Right lobe of liver (tissue), 6 donors: ENCODE measurements at regions not wholly inside any gene's neighbourhood (a gene's known extent, or its start where the extent isn't known, plus 50 kb on each side); places are given as distances from the start of the nearest gene placed in this dataset.

Source experiments
- ATAC-seq, 4 donors: fragments of 200-7000 bp; cut with Tn5 transposase; one replicate each; pipeline ENCODE4 v1.9.1; 2020; ENCODE audit warnings: mild to moderate bottlenecking in 4 of 4, moderate library complexity in 4 of 4
- DNase-seq, 3 donors: peaks; one replicate each; pipeline ENCODE4 v3.0.0-alpha.2; 2020
- H3K27ac ChIP-seq, 3 donors: fragments of 200-600 bp; one replicate each; pipeline ENCODE4 v1.8.0; 2022
- H3K27me3 ChIP-seq, 2 donors: fragments of 200-600 bp; one replicate each; pipeline ENCODE4 v1.8.0; 2022
- H3K36me3 ChIP-seq, 4 donors: fragments of 200-600 bp; sonication (generic) in 1 of 4; one replicate each; pipeline versions ENCODE4 v1.5.1 to v1.8.0; 2017 to 2022; ENCODE audit warnings: control low read depth in 1 of 4
- H3K4me1 ChIP-seq, 4 donors: fragments of 200-600 bp; sonication (generic) in 1 of 4; one replicate each; pipeline versions ENCODE4 v1.5.1 to v1.8.0; 2017 to 2022; ENCODE audit warnings: control low read depth in 1 of 4
- H3K4me3 ChIP-seq, 3 donors: fragments of 200-600 bp; one replicate each; pipeline ENCODE4 v1.8.0; 2022
- H3K9me3 ChIP-seq, 4 donors: fragments of 200-600 bp; sonication (generic) in 1 of 4; one replicate each; pipeline versions ENCODE4 v1.5.1 to v1.8.0; 2017 to 2022; ENCODE audit warnings: control low read depth in 1 of 4
- POLR2A ChIP-seq: fragments of 450-650 bp; IDR thresholded peaks from one replicate; pipeline ENCODE4 v1.6.1; 2017; ENCODE audit warnings: antibody characterized with exemption, mild to moderate bottlenecking
- WGBS: methylation state at CpG from one replicate; pipeline ENCODE4 v1.1.6; 2018; ENCODE audit warnings: low coverage, low lambda C conversion rate; ENCODE audit not compliant: insufficient coverage; ENCODE audit errors: missing lambda C conversion rate; 5-methylcytosine and 5-hydroxymethylcytosine counted together
- intact Hi-C, 2 donors: fragments of 100-400 bp; cut with DNase I; formaldehyde crosslinking; loops; one replicate each; pipeline versions ENCODE4 v1.11.2 to v1.14.1; 2022
- TF ChIP-seq, protein P1 (sequence below), 4 donors: fragments of 200-600 bp in 3 of 4; fragments of 450-650 bp in 1 of 4; IDR thresholded peaks; one replicate each; pipeline versions ENCODE4 v1.5.1 to v1.8.0; 2016 to 2022; ENCODE audit warnings: antibody characterized with exemption in 4 of 4, mild to moderate bottlenecking in 2 of 4
- donor health status: DM: no; HTN: yes; CAD: no.
- donor health status: DM: no; HTN: no; CAD: no.
- donor health status: DM: no; HTN: no; CAD: no.
- donor health status: DM: no; HTN: yes; CAD: no.
- donor health status: DM: no; HTN: yes; CAD: no.

DNA sequence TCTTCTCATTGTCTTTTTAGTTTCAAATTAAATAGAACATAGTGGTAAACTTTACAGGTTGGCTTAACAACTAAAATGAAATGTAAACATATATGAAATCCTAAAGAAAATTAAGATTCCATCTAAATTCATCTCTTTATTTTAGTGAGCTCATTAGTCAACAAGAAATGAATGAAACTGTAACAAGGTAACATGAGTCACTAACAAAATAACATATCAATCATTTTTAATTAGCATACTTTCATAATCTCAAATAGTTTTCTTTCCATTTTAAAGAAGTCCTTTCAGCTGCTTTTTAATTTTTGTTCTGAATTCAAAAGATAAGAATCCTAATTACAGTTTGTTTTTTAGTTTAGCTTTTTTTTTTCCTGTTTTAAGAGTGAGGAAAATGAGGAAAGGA, 688.6 kb upstream of the TENM4 start:
- Histone ChIP-seq H3K4me3 (no peak overlapping the region), H3K27me3 (no peaks in the 10 kb centered on the region), H3K27ac (no peak overlapping the region), H3K36me3 (no peaks in the 10 kb centered on the region), H3K9me3 (no peaks in the 10 kb centered on the region), H3K4me1 (no peaks in the 10 kb centered on the region)
- TF ChIP-seq POLR2A, result no peak
- TF ChIP-seq, protein P1, sequence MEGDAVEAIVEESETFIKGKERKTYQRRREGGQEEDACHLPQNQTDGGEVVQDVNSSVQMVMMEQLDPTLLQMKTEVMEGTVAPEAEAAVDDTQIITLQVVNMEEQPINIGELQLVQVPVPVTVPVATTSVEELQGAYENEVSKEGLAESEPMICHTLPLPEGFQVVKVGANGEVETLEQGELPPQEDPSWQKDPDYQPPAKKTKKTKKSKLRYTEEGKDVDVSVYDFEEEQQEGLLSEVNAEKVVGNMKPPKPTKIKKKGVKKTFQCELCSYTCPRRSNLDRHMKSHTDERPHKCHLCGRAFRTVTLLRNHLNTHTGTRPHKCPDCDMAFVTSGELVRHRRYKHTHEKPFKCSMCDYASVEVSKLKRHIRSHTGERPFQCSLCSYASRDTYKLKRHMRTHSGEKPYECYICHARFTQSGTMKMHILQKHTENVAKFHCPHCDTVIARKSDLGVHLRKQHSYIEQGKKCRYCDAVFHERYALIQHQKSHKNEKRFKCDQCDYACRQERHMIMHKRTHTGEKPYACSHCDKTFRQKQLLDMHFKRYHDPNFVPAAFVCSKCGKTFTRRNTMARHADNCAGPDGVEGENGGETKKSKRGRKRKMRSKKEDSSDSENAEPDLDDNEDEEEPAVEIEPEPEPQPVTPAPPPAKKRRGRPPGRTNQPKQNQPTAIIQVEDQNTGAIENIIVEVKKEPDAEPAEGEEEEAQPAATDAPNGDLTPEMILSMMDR (IDR thresholded peaks at IDR 0.05), result no peak
- DNase-seq (no peak), ATAC-seq (no peak)
- intact Hi-C loops, result no loop called here

DNA sequence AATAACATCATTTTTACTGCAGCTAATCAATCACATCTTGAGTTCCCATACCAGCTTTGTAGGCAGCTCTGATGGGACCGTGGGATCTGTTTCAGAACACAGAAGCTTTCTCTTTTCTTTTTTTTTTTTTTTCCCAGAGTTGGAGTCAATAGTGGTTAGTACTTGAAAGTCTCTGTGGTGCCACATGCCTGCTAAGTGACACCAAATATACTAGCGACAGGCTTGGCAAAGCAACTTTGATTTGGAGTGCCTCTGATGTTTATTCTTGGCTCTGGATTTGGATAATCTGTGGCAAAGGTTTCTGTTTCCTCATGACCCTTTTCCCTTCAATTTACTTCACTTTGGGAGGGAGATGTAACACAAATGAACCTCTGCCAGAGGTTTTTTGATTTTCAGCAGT, 681.4 kb upstream of the TENM4 start:
- H3K27ac ChIP-seq, result no peak overlapping the region
- no peaks in the 10 kb centered on the region for H3K4me1 ChIP-seq
- 20% methylated on average over 2 of the region's 2 CpGs for WGBS
- no peak overlapping the region for H3K4me3 ChIP-seq
- no peaks in the 10 kb centered on the region for H3K27me3 ChIP-seq
- ATAC-seq, result no peak
- intact Hi-C loops, result no loop called here
- TF ChIP-seq POLR2A, result no peak
- TF ChIP-seq, protein P1 (IDR thresholded peaks at IDR 0.05), result no peak
- no peak for DNase-seq
- no peaks in the 10 kb centered on the region for H3K9me3 ChIP-seq
- no peaks in the 10 kb centered on the region for H3K36me3 ChIP-seq

DNA sequence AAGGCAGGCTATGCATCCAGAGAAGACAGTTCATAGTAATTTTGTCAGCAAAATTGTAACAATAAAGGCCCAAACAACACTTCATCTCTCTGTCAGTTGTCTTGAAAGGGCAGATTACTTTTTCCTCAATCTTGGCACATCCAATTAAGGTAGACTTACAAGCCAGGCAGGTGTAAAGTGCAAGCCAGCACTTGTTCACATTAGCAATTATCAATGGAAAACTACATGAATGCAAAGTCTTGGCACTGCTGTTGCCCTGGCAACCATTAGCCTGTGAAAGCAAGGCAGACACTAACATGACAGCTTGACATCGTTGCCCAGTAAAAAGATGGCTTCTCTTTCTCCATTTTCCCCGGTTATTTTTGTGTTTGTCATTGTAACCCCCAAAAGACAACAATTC, 677.2 kb upstream of the TENM4 start:
- Histone ChIP-seq H3K4me3 (no peak overlapping the region), H3K9me3 (no peaks in the 10 kb centered on the region), H3K4me1 (no peaks in the 10 kb centered on the region), H3K27ac (no peak overlapping the region), H3K27me3 (no peaks in the 10 kb centered on the region), H3K36me3 (no peaks in the 10 kb centered on the region)
- no peak for DNase-seq
- no peak for ATAC-seq
- no peak for TF ChIP-seq POLR2A
- TF ChIP-seq, protein P1 (IDR thresholded peaks at IDR 0.05), result no peak
- intact Hi-C loops, result no loop called here
- 59% methylated on average over 2 of the region's 2 CpGs for WGBS

DNA sequence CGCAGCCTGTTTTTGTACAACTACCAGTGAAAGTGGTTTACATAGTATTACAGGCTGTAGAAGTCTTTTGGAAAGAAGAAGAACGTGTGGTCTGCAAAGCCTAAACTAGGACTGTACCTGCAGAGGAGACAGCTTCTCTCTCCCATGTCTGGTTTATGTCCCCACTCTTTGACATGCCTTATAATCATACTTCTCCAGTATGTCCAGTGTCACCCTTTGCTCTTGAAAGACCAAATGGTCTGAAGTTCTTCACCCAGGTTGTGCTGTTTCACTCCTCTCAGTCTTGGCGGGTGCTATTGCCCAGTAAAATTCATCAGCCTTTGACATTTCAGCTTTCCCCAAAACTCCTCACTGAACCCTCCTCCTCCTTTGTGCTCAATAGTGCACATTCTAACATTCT, 676.0 kb upstream of the TENM4 start:
- DNase-seq (no peak), ATAC-seq (no peak)
- H3K27me3 ChIP-seq, result no peaks in the 10 kb centered on the region
- intact Hi-C loops, result no loop called here
- 41% methylated on average over 3 of the region's 3 CpGs for WGBS
- no peak overlapping the region for H3K4me3 ChIP-seq
- TF ChIP-seq, protein P1 (IDR thresholded peaks at IDR 0.05), result no peak
- TF ChIP-seq POLR2A, result no peak
- no peaks in the 10 kb centered on the region for H3K36me3 ChIP-seq
- H3K4me1 ChIP-seq, result no peaks in the 10 kb centered on the region
- H3K27ac ChIP-seq, result no peak overlapping the region
- H3K9me3 ChIP-seq, result no peaks in the 10 kb centered on the region

DNA sequence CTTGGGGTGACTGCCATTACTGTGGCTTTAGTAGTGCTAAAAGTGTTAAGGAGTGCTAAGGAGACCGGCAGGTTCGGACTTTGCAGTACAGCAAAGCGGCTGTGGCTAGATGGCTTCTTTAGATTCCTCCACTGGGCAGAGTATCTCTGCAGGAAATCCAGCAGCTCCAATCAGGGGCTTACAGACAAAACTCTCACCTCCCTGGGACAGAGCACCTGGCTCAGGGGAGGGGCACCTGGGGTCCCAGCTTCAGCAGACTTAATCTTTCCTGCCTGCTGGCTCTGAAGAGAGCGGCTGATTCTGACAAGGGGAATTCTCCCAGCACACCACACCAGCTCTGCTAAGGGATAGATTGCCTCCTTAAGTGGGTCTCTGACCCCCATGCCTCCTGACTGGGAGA, 668.8 kb upstream of the TENM4 start:
- ATAC-seq, result no peak

More for the DNA sequence above, 668.8 kb upstream of the TENM4 start:
- Histone ChIP-seq H3K4me1 (no peaks in the 10 kb centered on the region), H3K4me3 (no peak overlapping the region), H3K36me3 (no peaks in the 10 kb centered on the region), H3K27ac (no peak overlapping the region), H3K9me3 (no peaks in the 10 kb centered on the region), H3K27me3 (no peaks in the 10 kb centered on the region)
- WGBS, result 31% methylated on average over 3 of the region's 4 CpGs
- intact Hi-C loops, result no loop called here
- no peak for TF ChIP-seq POLR2A
- TF ChIP-seq, protein P1 (IDR thresholded peaks at IDR 0.05), result no peak
- no peak for DNase-seq
